ENCODE measurements at regions not wholly inside any gene's neighbourhood (a gene's known extent, or its start where the extent isn't known, plus 50 kb on each side); places are given as distances from the start of the nearest gene placed in this dataset.

DNA sequence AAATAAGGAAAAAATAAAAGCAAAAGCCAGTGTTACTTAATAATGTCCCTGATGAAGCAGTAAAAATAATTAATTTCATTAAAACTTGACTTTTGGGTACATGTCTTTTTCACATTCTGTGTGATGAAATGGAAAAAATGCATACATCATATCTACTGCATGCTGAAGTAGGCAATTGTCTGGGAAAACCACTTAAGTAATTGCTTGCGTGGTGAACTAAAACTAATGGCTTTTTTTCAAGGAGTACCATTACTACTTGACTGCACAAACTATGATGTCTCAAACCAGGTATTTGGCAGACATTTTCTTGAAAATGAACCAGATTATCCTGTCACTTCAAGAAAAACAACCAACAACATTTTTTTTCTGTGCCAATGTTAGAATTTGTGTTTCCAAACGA lies 91.3 kb upstream of the AKIRIN2 start:
- TF ChIP-seq, protein P1, sequence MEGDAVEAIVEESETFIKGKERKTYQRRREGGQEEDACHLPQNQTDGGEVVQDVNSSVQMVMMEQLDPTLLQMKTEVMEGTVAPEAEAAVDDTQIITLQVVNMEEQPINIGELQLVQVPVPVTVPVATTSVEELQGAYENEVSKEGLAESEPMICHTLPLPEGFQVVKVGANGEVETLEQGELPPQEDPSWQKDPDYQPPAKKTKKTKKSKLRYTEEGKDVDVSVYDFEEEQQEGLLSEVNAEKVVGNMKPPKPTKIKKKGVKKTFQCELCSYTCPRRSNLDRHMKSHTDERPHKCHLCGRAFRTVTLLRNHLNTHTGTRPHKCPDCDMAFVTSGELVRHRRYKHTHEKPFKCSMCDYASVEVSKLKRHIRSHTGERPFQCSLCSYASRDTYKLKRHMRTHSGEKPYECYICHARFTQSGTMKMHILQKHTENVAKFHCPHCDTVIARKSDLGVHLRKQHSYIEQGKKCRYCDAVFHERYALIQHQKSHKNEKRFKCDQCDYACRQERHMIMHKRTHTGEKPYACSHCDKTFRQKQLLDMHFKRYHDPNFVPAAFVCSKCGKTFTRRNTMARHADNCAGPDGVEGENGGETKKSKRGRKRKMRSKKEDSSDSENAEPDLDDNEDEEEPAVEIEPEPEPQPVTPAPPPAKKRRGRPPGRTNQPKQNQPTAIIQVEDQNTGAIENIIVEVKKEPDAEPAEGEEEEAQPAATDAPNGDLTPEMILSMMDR (IDR thresholded peaks at IDR 0.05): no peak
- no peak for TF ChIP-seq POLR2AphosphoS5 (IDR thresholded peaks at IDR 0.05)

All from breast epithelium (tissue), 3 donors.